ENCODE measurements at regions not wholly inside any gene's neighbourhood (a gene's known extent, or its start where the extent isn't known, plus 50 kb on each side); places are given as distances from the start of the nearest gene placed in this dataset.

- peak; percentile 90 for DNase-seq (ENCODE audit: low read depth)
These were observed 570.1 kb upstream of the MGMT start for GRCh38 chr10:128896963-128897362.

- DNase-seq (ENCODE audit: low read depth), result no peak
These were observed 569.5 kb upstream of the MGMT start for GRCh38 chr10:128897401-128898129.

- DNase-seq (ENCODE audit: low read depth), result no peak
These were observed 568.7 kb upstream of the MGMT start for GRCh38 chr10:128898133-128898915.

GRCh38 chr10:128898916-128899195, 568.2 kb upstream of the MGMT start:
- DNase-seq (ENCODE audit: low read depth), result no peak

GRCh38 chr10:128900456-128900855, 566.6 kb upstream of the MGMT start:
- DNase-seq (ENCODE audit: low read depth), result no peak

GRCh38 chr10:128901236-128901635, 565.8 kb upstream of the MGMT start:
- no peak for DNase-seq (ENCODE audit: low read depth)

GRCh38 chr10:128902031-128902710, 564.9 kb upstream of the MGMT start:
- DNase-seq (ENCODE audit: low read depth), result no peak

- DNase-seq (ENCODE audit: low read depth), result no peak
These were observed 559.7 kb upstream of the MGMT start for GRCh38 chr10:128907155-128907941.

GRCh38 chr10:128908099-128908498, 558.9 kb upstream of the MGMT start:
- DNase-seq (ENCODE audit: low read depth), result peak; percentile 79

GRCh38 chr10:128908499-128908898, 558.5 kb upstream of the MGMT start:
- no peak for DNase-seq (ENCODE audit: low read depth)

GRCh38 chr10:128912568-128913311, 554.3 kb upstream of the MGMT start:
- DNase-seq (ENCODE audit: low read depth), result no peak

GRCh38 chr10:128914681-128915080, 552.4 kb upstream of the MGMT start:
- no peak for DNase-seq (ENCODE audit: low read depth)

GRCh38 chr10:128915630-128916029, 551.4 kb upstream of the MGMT start:
- no peak for DNase-seq (ENCODE audit: low read depth)

- DNase-seq (ENCODE audit: low read depth), result no peak
These were observed 550.7 kb upstream of the MGMT start for GRCh38 chr10:128916383-128916782.

- DNase-seq (ENCODE audit: low read depth), result no peak
These were observed 545.5 kb upstream of the MGMT start for GRCh38 chr10:128921389-128922022.

GRCh38 chr10:128922172-128922571, 544.9 kb upstream of the MGMT start:
- no peak for DNase-seq (ENCODE audit: low read depth)

- no peak for DNase-seq (ENCODE audit: low read depth)
These were observed 544.3 kb upstream of the MGMT start for GRCh38 chr10:128922619-128923196.

- no peak for DNase-seq (ENCODE audit: low read depth)
These were observed 542.1 kb upstream of the MGMT start for GRCh38 chr10:128924918-128925317.

- DNase-seq (ENCODE audit: low read depth), result no peak
These were observed 540.3 kb upstream of the MGMT start for GRCh38 chr10:128926711-128927110.

GRCh38 chr10:128927497-128928161, 539.4 kb upstream of the MGMT start:
- peak; percentile 92 for DNase-seq (ENCODE audit: low read depth)
